ENCODE measurements at regions not wholly inside any gene's neighbourhood (a gene's known extent, or its start where the extent isn't known, plus 50 kb on each side); places are given as distances from the start of the nearest gene placed in this dataset.
"Not testable (repeated sequence)": the region's sequence is repeated elsewhere in the genome, so short reads cannot be mapped to it uniquely, and the experiment has no call there.

DNA sequence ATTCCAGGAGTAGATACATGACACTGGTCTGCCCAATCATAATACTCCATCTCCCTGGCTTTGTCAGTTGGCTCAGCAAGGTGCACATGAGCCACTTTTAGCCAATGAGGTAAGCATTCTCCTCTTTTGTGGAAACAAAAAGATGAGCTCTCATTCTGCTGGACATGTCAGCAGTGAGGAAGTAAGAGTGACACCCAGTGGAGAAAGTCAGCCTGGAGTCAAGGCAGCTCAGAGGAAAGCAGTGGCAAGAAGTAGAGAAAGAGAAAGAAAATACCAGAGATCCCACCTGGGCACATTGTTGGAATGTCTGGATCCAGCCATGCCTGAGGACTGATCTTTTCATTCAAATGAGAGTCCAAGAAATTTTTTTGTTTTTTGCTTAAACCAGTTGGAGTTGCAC, 496.9 kb upstream of the C16orf82 start:
- no peak for FAIRE-seq

DNA sequence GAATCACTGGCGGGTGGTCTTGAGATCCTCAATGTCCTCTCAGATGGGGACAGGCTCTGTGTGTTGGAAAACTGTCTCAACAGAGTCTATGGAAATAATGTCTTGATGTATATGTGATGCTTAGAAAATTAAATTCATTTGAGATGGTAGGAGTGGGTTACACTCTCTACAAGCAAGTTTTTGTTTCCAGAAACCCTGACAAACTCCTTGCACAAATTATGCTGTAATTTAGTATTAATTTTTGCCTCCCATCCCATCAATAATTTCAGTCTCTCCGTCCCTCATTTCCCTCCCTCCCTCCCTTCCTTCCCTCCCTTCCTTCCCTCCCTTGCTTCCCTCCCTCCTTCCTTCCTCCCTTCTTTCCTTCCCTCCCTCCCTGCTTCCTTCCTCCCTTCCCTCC, 488.0 kb upstream of the C16orf82 start:
- Histone ChIP-seq H3K27ac (ENCODE audit: low read depth in 1 of 3, low read length in 2 of 3) (no peak overlapping the region), H3K4me1 (ENCODE audit: control insufficient read depth in 3 of 3, insufficient read depth in 2 of 3, low read depth in 1 of 3, low read length in 2 of 3) (no peaks in the 10 kb centered on the region), H3K27me3 (ENCODE audit: control insufficient read depth in 3 of 3, insufficient read depth in 3 of 3, low read length in 3 of 3) (no peaks in the 10 kb centered on the region), H3K4me3 (ENCODE audit: low read depth in 1 of 3, low read length in 3 of 3) (no peak overlapping the region), H3K36me3 (ENCODE audit: control insufficient read depth in 3 of 3, insufficient read depth in 2 of 3, low read depth in 1 of 3, low read length in 3 of 3) (no peaks in the 10 kb centered on the region), H3K9me3 (ENCODE audit: control insufficient read depth in 2 of 2, insufficient read depth in 1 of 2, low read depth in 1 of 2, low read length in 1 of 2) (no peaks in the 10 kb centered on the region)
- DNase-seq (no peak), FAIRE-seq (no peak)
- 73 to 81% (median 79%) methylated on average over 2 of the region's 2 CpGs for WGBS, 3 donors

More for the DNA sequence above, 496.9 kb upstream of the C16orf82 start:
- Histone ChIP-seq H3K27ac (ENCODE audit: low read depth in 1 of 3, low read length in 2 of 3) (no peak overlapping the region), H3K36me3 (ENCODE audit: control insufficient read depth in 3 of 3, insufficient read depth in 2 of 3, low read depth in 1 of 3, low read length in 3 of 3) (no peaks in the 10 kb centered on the region), H3K4me3 (ENCODE audit: low read depth in 1 of 3, low read length in 3 of 3) (no peak overlapping the region), H3K9me3 (ENCODE audit: control insufficient read depth in 2 of 2, insufficient read depth in 1 of 2, low read depth in 1 of 2, low read length in 1 of 2) (no peaks in the 10 kb centered on the region), H3K27me3 (ENCODE audit: control insufficient read depth in 3 of 3, insufficient read depth in 3 of 3, low read length in 3 of 3) (no peaks in the 10 kb centered on the region), H3K4me1 (ENCODE audit: control insufficient read depth in 3 of 3, insufficient read depth in 2 of 3, low read depth in 1 of 3, low read length in 2 of 3) (no peaks in the 10 kb centered on the region)
- DNase-seq = peak; percentile 1 to 40

DNA sequence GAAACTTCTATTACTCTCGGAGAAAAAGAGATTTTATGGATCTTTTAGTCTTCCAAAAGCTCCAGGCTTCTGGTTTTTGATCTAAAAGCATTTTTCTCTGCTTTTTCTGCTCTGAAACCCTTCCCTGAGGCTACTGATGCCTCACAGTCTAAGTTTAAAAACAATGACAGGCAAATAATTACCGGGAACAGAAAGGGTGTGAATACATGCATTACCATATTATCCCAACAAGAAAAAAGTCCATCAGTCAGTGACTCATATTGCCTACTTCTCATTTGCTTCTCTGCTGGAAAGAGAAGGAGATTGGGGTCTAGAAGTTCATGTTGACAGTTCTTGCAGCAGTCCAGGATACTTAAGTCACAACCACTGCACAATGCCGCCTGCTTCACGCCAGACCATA, 482.9 kb upstream of the C16orf82 start:
- FAIRE-seq = no peak
- Histone ChIP-seq H3K36me3 (ENCODE audit: control insufficient read depth in 3 of 3, insufficient read depth in 2 of 3, low read depth in 1 of 3, low read length in 3 of 3) (no peaks in the 10 kb centered on the region), H3K4me1 (ENCODE audit: control insufficient read depth in 3 of 3, insufficient read depth in 2 of 3, low read depth in 1 of 3, low read length in 2 of 3) (no peaks in the 10 kb centered on the region), H3K4me3 (ENCODE audit: low read depth in 1 of 3, low read length in 3 of 3) (no peak overlapping the region), H3K27me3 (ENCODE audit: control insufficient read depth in 3 of 3, insufficient read depth in 3 of 3, low read length in 3 of 3) (no peaks in the 10 kb centered on the region), H3K27ac (ENCODE audit: low read depth in 1 of 3, low read length in 2 of 3) (no peak overlapping the region), H3K9me3 (ENCODE audit: control insufficient read depth in 2 of 2, insufficient read depth in 1 of 2, low read depth in 1 of 2, low read length in 1 of 2) (no peaks in the 10 kb centered on the region)
- WGBS, 3 donors = 81 to 85% (median 83%) methylated on average over 4 of the region's 4 CpGs
- no peak for DNase-seq

DNA sequence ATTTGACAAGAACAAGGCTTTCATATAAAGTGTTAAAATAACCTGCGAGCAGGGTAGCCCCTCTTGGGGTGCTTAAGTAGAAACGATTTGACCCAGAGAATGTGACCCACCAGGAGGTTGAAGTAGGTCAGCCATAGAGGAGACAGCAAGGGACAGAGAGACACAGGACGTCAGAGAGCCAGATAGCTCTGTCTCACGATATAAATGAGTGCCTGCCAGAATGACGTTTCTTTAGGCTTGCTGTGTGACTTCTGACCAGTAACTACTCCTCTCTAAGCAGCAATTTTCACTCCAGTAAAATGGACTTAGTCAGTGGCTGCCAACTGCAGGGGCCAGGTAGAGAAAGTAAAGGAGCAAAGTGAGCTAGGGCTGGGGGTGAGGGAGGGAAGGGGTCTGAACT, 473.0 kb upstream of the C16orf82 start:
- 36 to 40% (median 39%) methylated on average over 5 of the region's 5 CpGs for WGBS, 3 donors
- Histone ChIP-seq H3K4me3 (ENCODE audit: low read depth in 1 of 3, low read length in 3 of 3) (no peak overlapping the region), H3K4me1 (ENCODE audit: control insufficient read depth in 3 of 3, insufficient read depth in 2 of 3, low read depth in 1 of 3, low read length in 2 of 3) (no peaks in the 10 kb centered on the region), H3K27ac (ENCODE audit: low read depth in 1 of 3, low read length in 2 of 3) (no peak overlapping the region), H3K27me3 (ENCODE audit: control insufficient read depth in 3 of 3, insufficient read depth in 3 of 3, low read length in 3 of 3) (no peaks in the 10 kb centered on the region), H3K9me3 (ENCODE audit: control insufficient read depth in 2 of 2, insufficient read depth in 1 of 2, low read depth in 1 of 2, low read length in 1 of 2) (no peaks in the 10 kb centered on the region), H3K36me3 (ENCODE audit: control insufficient read depth in 3 of 3, insufficient read depth in 2 of 3, low read depth in 1 of 3, low read length in 3 of 3) (no peaks in the 10 kb centered on the region)
- FAIRE-seq (no peak), DNase-seq (no peak)

DNA sequence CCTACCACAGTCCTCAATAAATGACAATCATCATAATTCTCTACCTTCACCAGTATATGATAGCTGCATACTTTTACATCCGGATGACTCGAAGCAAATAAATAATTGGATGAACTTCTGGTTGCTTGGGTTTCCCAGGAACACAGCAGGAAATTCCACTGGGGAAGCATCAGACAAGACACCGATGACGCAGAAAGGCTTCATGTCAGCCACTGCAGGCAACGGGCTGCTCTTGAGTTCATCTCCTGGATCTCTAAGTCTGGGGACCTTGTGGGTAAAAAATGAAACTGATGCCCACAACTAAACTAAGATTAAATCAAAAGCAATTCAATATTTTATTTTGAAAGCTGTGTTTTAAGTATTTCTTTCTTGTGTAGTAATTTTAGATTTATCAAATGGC, 472.1 kb upstream of the C16orf82 start:
- FAIRE-seq (no peak), DNase-seq (no peak)
- no peak overlapping the region for H3K4me3 ChIP-seq (ENCODE audit: low read depth in 1 of 3, low read length in 3 of 3)
- no peaks in the 10 kb centered on the region for H3K9me3 ChIP-seq (ENCODE audit: control insufficient read depth in 2 of 2, insufficient read depth in 1 of 2, low read depth in 1 of 2, low read length in 1 of 2)
- H3K36me3 ChIP-seq (ENCODE audit: control insufficient read depth in 3 of 3, insufficient read depth in 2 of 3, low read depth in 1 of 3, low read length in 3 of 3) = no peaks in the 10 kb centered on the region
- WGBS, 3 donors = 78 to 82% (median 81%) methylated on average over 5 of the region's 5 CpGs
- H3K27me3 ChIP-seq (ENCODE audit: control insufficient read depth in 3 of 3, insufficient read depth in 3 of 3, low read length in 3 of 3) = no peaks in the 10 kb centered on the region
- H3K27ac ChIP-seq (ENCODE audit: low read depth in 1 of 3, low read length in 2 of 3) = no peak overlapping the region
- H3K4me1 ChIP-seq (ENCODE audit: control insufficient read depth in 3 of 3, insufficient read depth in 2 of 3, low read depth in 1 of 3, low read length in 2 of 3) = no peaks in the 10 kb centered on the region

DNA sequence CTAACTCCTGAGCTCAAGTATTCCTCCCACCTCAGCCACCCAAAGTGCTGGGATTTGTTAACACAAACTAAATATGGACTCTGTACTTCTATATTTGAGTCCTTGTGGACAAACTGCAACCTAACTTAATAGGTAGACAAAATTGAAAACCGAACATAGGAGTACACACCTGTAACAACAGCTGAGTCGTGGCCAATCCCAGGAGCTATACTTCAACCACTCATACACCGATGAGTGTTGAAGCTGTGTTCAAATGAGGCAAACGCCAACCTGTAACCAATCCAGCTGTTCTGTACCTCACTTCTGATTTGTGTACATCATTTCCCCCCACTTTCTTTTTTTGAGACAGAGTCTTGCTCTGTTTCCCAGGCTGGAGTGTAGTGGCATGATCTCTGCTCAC, 471.5 kb upstream of the C16orf82 start:
- 67 to 86% (median 71%) methylated on average over 4 of the region's 4 CpGs for WGBS, 3 donors
- Histone ChIP-seq H3K4me3 (ENCODE audit: low read depth in 1 of 3, low read length in 3 of 3) (no peak overlapping the region), H3K27ac (ENCODE audit: low read depth in 1 of 3, low read length in 2 of 3) (no peak overlapping the region), H3K27me3 (ENCODE audit: control insufficient read depth in 3 of 3, insufficient read depth in 3 of 3, low read length in 3 of 3) (no peaks in the 10 kb centered on the region), H3K36me3 (ENCODE audit: control insufficient read depth in 3 of 3, insufficient read depth in 2 of 3, low read depth in 1 of 3, low read length in 3 of 3) (no peaks in the 10 kb centered on the region), H3K4me1 (ENCODE audit: control insufficient read depth in 3 of 3, insufficient read depth in 2 of 3, low read depth in 1 of 3, low read length in 2 of 3) (no peaks in the 10 kb centered on the region), H3K9me3 (ENCODE audit: control insufficient read depth in 2 of 2, insufficient read depth in 1 of 2, low read depth in 1 of 2, low read length in 1 of 2) (no peaks in the 10 kb centered on the region)
- no peak for DNase-seq
- FAIRE-seq = no peak

DNA sequence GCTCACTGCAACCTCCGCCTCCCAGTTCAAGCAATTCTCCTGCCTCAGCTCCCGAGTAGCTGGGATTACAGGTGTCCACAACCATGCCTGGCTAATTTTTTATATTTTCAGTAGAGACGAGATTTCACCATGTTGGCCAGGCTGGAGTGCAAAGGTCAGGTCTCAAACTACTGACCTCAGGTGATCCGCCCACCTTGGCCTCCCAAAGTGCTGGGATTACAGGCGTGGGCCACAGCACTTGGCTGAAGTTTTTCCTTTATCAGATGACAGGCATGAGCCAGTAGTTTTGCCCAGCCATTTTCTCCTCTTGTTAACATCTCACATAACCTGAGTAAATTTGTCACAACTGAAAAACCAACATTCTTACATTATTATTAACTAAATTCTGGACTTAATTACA, 470.7 kb upstream of the C16orf82 start:
- DNase-seq; H3K36me3 ChIP-seq (ENCODE audit: control insufficient read depth in 3 of 3, insufficient read depth in 2 of 3, low read depth in 1 of 3, low read length in 3 of 3); H3K27ac ChIP-seq (ENCODE audit: low read depth in 1 of 3, low read length in 2 of 3); H3K27me3 ChIP-seq (ENCODE audit: control insufficient read depth in 3 of 3, insufficient read depth in 3 of 3, low read length in 3 of 3); FAIRE-seq; H3K9me3 ChIP-seq (ENCODE audit: control insufficient read depth in 2 of 2, insufficient read depth in 1 of 2, low read depth in 1 of 2, low read length in 1 of 2); H3K4me3 ChIP-seq (ENCODE audit: low read depth in 1 of 3, low read length in 3 of 3); H3K4me1 ChIP-seq (ENCODE audit: control insufficient read depth in 3 of 3, insufficient read depth in 2 of 3, low read depth in 1 of 3, low read length in 2 of 3): not testable (repeated sequence)
- WGBS, 3 donors = 50 to 73% (median 51%) methylated on average over 5 of the region's 5 CpGs

DNA sequence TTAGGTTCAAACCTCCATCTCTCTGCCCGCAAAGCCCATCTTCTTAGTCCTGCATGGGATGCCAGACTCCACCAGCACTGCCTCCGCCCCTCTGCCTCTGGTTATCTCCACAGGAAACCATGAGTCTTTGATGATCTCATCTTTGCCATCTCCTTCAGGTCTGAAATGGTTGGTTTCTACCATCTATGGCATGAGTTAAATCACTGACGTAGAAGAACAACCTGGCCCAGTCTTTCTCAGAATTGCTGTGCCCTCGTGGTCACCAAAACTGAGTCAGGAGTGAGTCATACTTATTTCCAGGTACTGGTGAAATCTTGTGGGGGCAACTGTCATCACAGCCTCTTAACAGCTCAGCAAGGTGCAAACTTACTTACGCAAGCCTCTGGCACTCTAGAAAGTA, 468.7 kb upstream of the C16orf82 start:
- Histone ChIP-seq H3K27ac (ENCODE audit: low read depth in 1 of 3, low read length in 2 of 3) (no peak overlapping the region), H3K36me3 (ENCODE audit: control insufficient read depth in 3 of 3, insufficient read depth in 2 of 3, low read depth in 1 of 3, low read length in 3 of 3) (no peaks in the 10 kb centered on the region), H3K27me3 (ENCODE audit: control insufficient read depth in 3 of 3, insufficient read depth in 3 of 3, low read length in 3 of 3) (no peaks in the 10 kb centered on the region), H3K9me3 (ENCODE audit: control insufficient read depth in 2 of 2, insufficient read depth in 1 of 2, low read depth in 1 of 2, low read length in 1 of 2) (no peaks in the 10 kb centered on the region), H3K4me1 (ENCODE audit: control insufficient read depth in 3 of 3, insufficient read depth in 2 of 3, low read depth in 1 of 3, low read length in 2 of 3) (no peaks in the 10 kb centered on the region), H3K4me3 (ENCODE audit: low read depth in 1 of 3, low read length in 3 of 3) (no peak overlapping the region)
- peak in 1 of 2 donors; percentile 42 for DNase-seq
- 62 to 71% (median 68%) methylated on average over 5 of the region's 5 CpGs for WGBS, 3 donors
- FAIRE-seq = no peak

DNA sequence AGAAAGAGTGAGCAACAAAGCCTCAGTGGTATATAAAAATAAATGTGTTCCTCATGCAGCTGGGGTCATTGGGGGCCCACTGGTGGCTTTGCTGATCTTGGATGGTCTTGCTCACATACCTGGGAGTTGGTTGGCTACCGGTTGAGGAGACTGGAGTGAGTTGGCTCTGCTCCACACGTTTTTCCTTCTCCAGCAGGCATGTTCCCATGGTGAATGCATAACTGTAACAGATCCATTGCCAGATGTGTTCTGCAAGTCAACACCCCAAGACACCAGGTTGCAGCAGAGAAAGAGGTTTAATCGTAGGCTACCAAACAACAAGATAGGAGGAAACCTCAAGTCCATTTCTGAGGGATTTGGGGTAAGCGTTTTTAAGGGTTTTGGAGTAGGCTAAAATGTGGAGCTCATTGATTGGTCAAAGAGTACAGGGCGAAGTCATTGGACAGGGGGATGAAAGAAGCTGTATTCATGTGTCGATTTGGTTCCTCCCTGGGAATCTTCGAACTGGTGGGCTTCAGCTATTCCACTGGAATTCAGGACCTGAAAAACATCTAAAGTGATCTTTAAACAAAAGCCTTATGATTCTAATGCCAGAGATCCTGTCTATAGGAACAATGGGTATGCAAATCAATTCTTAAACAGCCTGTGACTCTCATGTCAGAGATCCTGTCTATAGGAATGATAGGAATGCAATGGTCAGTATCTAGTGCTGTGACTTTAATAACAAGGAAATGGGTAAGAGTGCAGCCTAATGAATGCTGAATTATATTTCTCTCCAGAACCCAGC, 467.5 kb upstream of the C16orf82 start:
- DNase-seq (no peak), FAIRE-seq (no peak)
- Histone ChIP-seq H3K36me3 (ENCODE audit: control insufficient read depth in 3 of 3, insufficient read depth in 2 of 3, low read depth in 1 of 3, low read length in 3 of 3) (no peaks in the 10 kb centered on the region), H3K4me3 (ENCODE audit: low read depth in 1 of 3, low read length in 3 of 3) (no peak overlapping the region), H3K27me3 (ENCODE audit: control insufficient read depth in 3 of 3, insufficient read depth in 3 of 3, low read length in 3 of 3) (no peaks in the 10 kb centered on the region), H3K4me1 (ENCODE audit: control insufficient read depth in 3 of 3, insufficient read depth in 2 of 3, low read depth in 1 of 3, low read length in 2 of 3) (no peaks in the 10 kb centered on the region), H3K27ac (ENCODE audit: low read depth in 1 of 3, low read length in 2 of 3) (no peak overlapping the region), H3K9me3 (ENCODE audit: control insufficient read depth in 2 of 2, insufficient read depth in 1 of 2, low read depth in 1 of 2, low read length in 1 of 2) (no peaks in the 10 kb centered on the region)
- 68 to 77% (median 72%) methylated on average over 7 of the region's 7 CpGs for WGBS, 3 donors

All from small intestine (tissue), 7 donors.